H9 (cell line): ENCODE measurements at regions not wholly inside any gene's neighbourhood (a gene's known extent, or its start where the extent isn't known, plus 50 kb on each side); places are given as distances from the start of the nearest gene placed in this dataset.

Experiments
- DNase-seq: peaks from one replicate; pipeline ENCODE4 v3.0.0-alpha.2; 2017
- H2AFZ ChIP-seq: one replicate; pipeline ENCODE4 v1.6.1; 2013; ENCODE audit warnings: mild to moderate bottlenecking, low read length, control low read depth, moderate library complexity
- H2AK5ac ChIP-seq: 2 replicates; pipeline ENCODE4 v1.6.1; 2013; ENCODE audit warnings: low read length, control low read depth, mixed read lengths; ENCODE audit not compliant: insufficient read length
- H2BK120ac ChIP-seq: one replicate; pipeline ENCODE4 v1.6.1; 2013; ENCODE audit warnings: low read depth, mild to moderate bottlenecking, low read length, control low read depth, inconsistent platforms; ENCODE audit not compliant: poor library complexity, severe bottlenecking
- H2BK12ac ChIP-seq: 2 replicates; pipeline ENCODE4 v1.6.1; 2013; ENCODE audit warnings: low read length, control low read depth, mixed read lengths, low read depth; ENCODE audit not compliant: insufficient read length
- H2BK15ac ChIP-seq: 2 replicates; pipeline ENCODE4 v1.6.1; 2013; ENCODE audit warnings: low read depth, low read length, control low read depth
- H2BK20ac ChIP-seq: one replicate; pipeline ENCODE4 v1.6.1; 2013; ENCODE audit warnings: low read depth, mild to moderate bottlenecking, low read length, control low read depth, inconsistent platforms; ENCODE audit not compliant: poor library complexity, severe bottlenecking
- H2BK5ac ChIP-seq: 2 replicates; pipeline ENCODE4 v1.6.1; 2013; ENCODE audit warnings: low read length, control low read depth, mixed read lengths; ENCODE audit not compliant: insufficient read length
- H3K14ac ChIP-seq: 2 replicates; pipeline ENCODE4 v1.6.1; 2013; ENCODE audit warnings: low read length, control low read depth; ENCODE audit not compliant: insufficient read depth
- H3K18ac ChIP-seq: 2 replicates; pipeline ENCODE4 v1.6.1; 2013; ENCODE audit warnings: low read depth, mild to moderate bottlenecking, mixed read lengths, low read length, control low read depth; ENCODE audit not compliant: insufficient read length
- H3K23ac ChIP-seq: 2 replicates; pipeline ENCODE4 v1.6.1; 2013; ENCODE audit warnings: low read length, control low read depth, mixed read lengths, low read depth; ENCODE audit not compliant: insufficient read length
- H3K23me2 ChIP-seq: 2 replicates; pipeline ENCODE4 v1.6.1; 2013; ENCODE audit warnings: low read depth, mild to moderate bottlenecking, mixed read lengths, low read length, control low read depth; ENCODE audit not compliant: insufficient read length, poor library complexity, severe bottlenecking
- H3K27ac ChIP-seq: 2 replicates; pipeline ENCODE4 v1.5.1; 2013; ENCODE audit warnings: low read length, control low read depth, mixed read lengths, low read depth; ENCODE audit not compliant: insufficient read length
- H3K27me3 ChIP-seq: 2 replicates; pipeline ENCODE4 v1.6.1; 2013; ENCODE audit warnings: low read length, control low read depth, inconsistent platforms; ENCODE audit not compliant: insufficient read depth
- H3K4ac ChIP-seq: 2 replicates; pipeline ENCODE4 v1.6.1; 2013; ENCODE audit warnings: low read depth, mild to moderate bottlenecking, control low read depth, inconsistent platforms, low read length, moderate library complexity
- H3K4me1 ChIP-seq: 2 replicates; pipeline ENCODE4 v1.6.1; 2013; ENCODE audit warnings: low read length, control low read depth, inconsistent platforms; ENCODE audit not compliant: insufficient read depth
- H3K4me2 ChIP-seq: 2 replicates; pipeline ENCODE4 v1.6.1; 2013; ENCODE audit warnings: low read length, control low read depth, mixed read lengths; ENCODE audit not compliant: insufficient read length, insufficient read depth
- H3K56ac ChIP-seq: 2 replicates; pipeline ENCODE4 v1.6.1; 2013; ENCODE audit warnings: low read depth, mild to moderate bottlenecking, mixed read lengths, low read length, control low read depth; ENCODE audit not compliant: insufficient read length
- H3K79me1 ChIP-seq: 2 replicates; pipeline ENCODE4 v1.6.1; 2013; ENCODE audit warnings: low read depth, mild to moderate bottlenecking, moderate library complexity, low read length, control low read depth, inconsistent platforms; ENCODE audit not compliant: insufficient read depth, poor library complexity, severe bottlenecking
- H3K79me2 ChIP-seq: 2 replicates; pipeline ENCODE4 v1.6.1; 2013; ENCODE audit warnings: low read length, control low read depth, inconsistent platforms; ENCODE audit not compliant: insufficient read depth
- H3K9ac ChIP-seq: 2 replicates; pipeline ENCODE4 v1.6.1; 2013; ENCODE audit warnings: low read length, control low read depth, mixed read lengths; ENCODE audit not compliant: insufficient read length; ENCODE audit errors: extremely low read depth
- H3K9me3 ChIP-seq: one replicate; pipeline ENCODE4 v1.6.1; 2013; ENCODE audit warnings: low read depth, low read length, inconsistent platforms; ENCODE audit not compliant: control insufficient read depth
- H3T11ph ChIP-seq: one replicate; pipeline ENCODE4 v1.6.1; 2013; ENCODE audit warnings: mild to moderate bottlenecking, low read length, control low read depth, inconsistent platforms
- H4K20me1 ChIP-seq: one replicate; pipeline ENCODE4 v1.6.1; 2013; ENCODE audit not compliant: control insufficient read depth, insufficient read length, insufficient read depth
- H4K5ac ChIP-seq: 2 replicates; pipeline ENCODE4 v1.6.1; 2013; ENCODE audit warnings: low read depth, mild to moderate bottlenecking, mixed read lengths, low read length, control low read depth; ENCODE audit not compliant: insufficient read length
- H4K8ac ChIP-seq: replicated peaks from 2 replicates; pipeline ENCODE4 v1.6.1; 2013; ENCODE audit warnings: low read length, control low read depth, mixed read lengths, low read depth; ENCODE audit not compliant: insufficient read length
- H4K91ac ChIP-seq: 2 replicates; pipeline ENCODE4 v1.6.1; 2013; ENCODE audit warnings: low read depth, mild to moderate bottlenecking, moderate library complexity, mixed read lengths, low read length, control low read depth; ENCODE audit not compliant: insufficient read length
- H3K27ac Mint-ChIP-seq, 3 experiments: 2 replicates in 2 of 3; 3 replicates in 1 of 3; pipeline ENCODE4 v1.8.0; 2020 to 2021; ENCODE audit warnings: mixed read lengths in 3 of 3, mild to moderate bottlenecking in 1 of 3, moderate library complexity in 1 of 3
- H3K27me3 Mint-ChIP-seq: 2 replicates; pipeline ENCODE4 v1.8.0; 2021; ENCODE audit warnings: low read depth, mild to moderate bottlenecking, moderate library complexity, mixed read lengths
- H3K36me3 Mint-ChIP-seq, 3 experiments: 2 replicates in 2 of 3; 3 replicates in 1 of 3; pipeline ENCODE4 v1.8.0; 2020 to 2021; ENCODE audit warnings: low read depth in 3 of 3, mixed read lengths in 3 of 3; ENCODE audit not compliant: insufficient read depth in 1 of 3
- H3K4me1 Mint-ChIP-seq, 2 experiments: 2 replicates each; pipeline ENCODE4 v1.8.0; 2020; ENCODE audit warnings: mixed read lengths in 2 of 2
- H3K4me3 Mint-ChIP-seq, 2 experiments: 2 replicates in 1 of 2; 3 replicates in 1 of 2; pipeline ENCODE4 v1.8.0; 2020 to 2021; ENCODE audit warnings: mild to moderate bottlenecking in 2 of 2, mixed read lengths in 2 of 2, moderate library complexity in 1 of 2
- H3K9me3 Mint-ChIP-seq, 2 experiments: 2 replicates in 1 of 2; 3 replicates in 1 of 2; pipeline ENCODE4 v1.8.0; 2020; ENCODE audit warnings: mild to moderate bottlenecking in 2 of 2, mixed read lengths in 2 of 2, moderate library complexity in 1 of 2
- WGBS: extraction: QIAGEN DNeasy Blood & Tissue Kit; methylation state at CpG from one replicate; pipeline ENCODE4 v1.1.7; 2013; ENCODE audit warnings: missing lambda C conversion rate, low lambda C conversion rate, mixed read lengths; ENCODE audit not compliant: insufficient read length; ENCODE audit errors: extremely low coverage; 5-methylcytosine and 5-hydroxymethylcytosine counted together
- TF ChIP-seq, protein P1 (sequence below): fragments of 200-600 bp; sonication (generic); conservative IDR thresholded peaks from 3 replicates; pipeline ENCODE4 v1.8.0; 2021; ENCODE audit warnings: antibody characterized with exemption, mild to moderate bottlenecking

DNA sequence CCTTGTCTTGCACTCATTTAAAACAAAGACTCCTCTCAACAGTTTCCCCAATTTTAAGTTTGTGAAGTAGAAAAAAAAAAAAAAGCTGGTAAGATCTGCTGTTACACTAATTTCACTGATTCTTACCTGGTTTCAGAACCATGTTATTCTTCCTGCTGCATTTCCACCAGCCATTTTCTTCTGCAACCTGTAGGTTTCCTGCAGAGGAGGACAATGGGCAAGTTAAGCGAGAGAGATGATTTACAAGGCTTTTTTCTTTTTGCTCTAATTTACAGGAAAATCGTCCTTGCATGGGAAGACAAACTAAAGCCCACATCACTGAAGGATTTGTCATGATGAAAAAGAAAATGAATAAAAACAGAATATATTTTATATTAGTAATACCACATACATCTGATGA, 86.0 kb upstream of the SMARCA2 start:
- Histone ChIP-seq H2BK20ac (no peak overlapping the region), H4K20me1 (no peaks in the 10 kb centered on the region), H2AFZ (no peak overlapping the region), H4K91ac (no peak overlapping the region), H3K27me3 (no peaks in the 10 kb centered on the region), H2BK5ac (no peak overlapping the region), H3K4me2 (no peak overlapping the region), H3K18ac (no peak overlapping the region), H3T11ph (no peak overlapping the region), H3K4me1 (no peaks in the 10 kb centered on the region; the same call in 1 of the 2 replicates), H3K27ac (no peak overlapping the region), H2BK120ac (no peak overlapping the region), H3K9me3 (no peaks in the 10 kb centered on the region), H3K56ac (no peak overlapping the region), H3K9ac (no peak overlapping the region), H4K5ac (no peak overlapping the region), H3K14ac (no peak overlapping the region), H4K8ac (no peak overlapping the region), H2BK15ac (no peak overlapping the region), H2AK5ac (no peak overlapping the region), H3K79me2 (no peaks in the 10 kb centered on the region), H3K79me1 (no peaks in the 10 kb centered on the region), H3K23me2 (no peaks in the 10 kb centered on the region), H2BK12ac (no peak overlapping the region), H3K4ac (no peak overlapping the region), H3K23ac (no peak overlapping the region)
- no peak for DNase-seq
- peaks cover 6% of the 10 kb centered on the region for H3K27me3 Mint-ChIP-seq
- peaks cover 6 to 15% of the 10 kb centered on the region in 2 experiments for H3K4me1 Mint-ChIP-seq
- no CpG with 5 or more reads among the region's 2 CpGs for WGBS
- H3K27ac Mint-ChIP-seq: no peak overlapping the region
- TF ChIP-seq, protein P1, sequence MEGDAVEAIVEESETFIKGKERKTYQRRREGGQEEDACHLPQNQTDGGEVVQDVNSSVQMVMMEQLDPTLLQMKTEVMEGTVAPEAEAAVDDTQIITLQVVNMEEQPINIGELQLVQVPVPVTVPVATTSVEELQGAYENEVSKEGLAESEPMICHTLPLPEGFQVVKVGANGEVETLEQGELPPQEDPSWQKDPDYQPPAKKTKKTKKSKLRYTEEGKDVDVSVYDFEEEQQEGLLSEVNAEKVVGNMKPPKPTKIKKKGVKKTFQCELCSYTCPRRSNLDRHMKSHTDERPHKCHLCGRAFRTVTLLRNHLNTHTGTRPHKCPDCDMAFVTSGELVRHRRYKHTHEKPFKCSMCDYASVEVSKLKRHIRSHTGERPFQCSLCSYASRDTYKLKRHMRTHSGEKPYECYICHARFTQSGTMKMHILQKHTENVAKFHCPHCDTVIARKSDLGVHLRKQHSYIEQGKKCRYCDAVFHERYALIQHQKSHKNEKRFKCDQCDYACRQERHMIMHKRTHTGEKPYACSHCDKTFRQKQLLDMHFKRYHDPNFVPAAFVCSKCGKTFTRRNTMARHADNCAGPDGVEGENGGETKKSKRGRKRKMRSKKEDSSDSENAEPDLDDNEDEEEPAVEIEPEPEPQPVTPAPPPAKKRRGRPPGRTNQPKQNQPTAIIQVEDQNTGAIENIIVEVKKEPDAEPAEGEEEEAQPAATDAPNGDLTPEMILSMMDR: no peak
- H3K36me3 Mint-ChIP-seq: no peaks in the 10 kb centered on the region; a peak in 1 of 7 replicates
- H3K4me3 Mint-ChIP-seq: no peak overlapping the region
- H3K9me3 Mint-ChIP-seq: peaks cover 0 to 5% of the 10 kb centered on the region in 2 experiments; a peak in 1 of 5 replicates
